HG03342 (cell line): ENCODE measurements at regions not wholly inside any gene's neighbourhood (a gene's known extent, or its start where the extent isn't known, plus 50 kb on each side); places are given as distances from the start of the nearest gene placed in this dataset.

ENCODE experiments used
- ATAC-seq: cut with Tn5 transposase; IDR thresholded peaks from one replicate; pipeline ENCODE4 v1.9.1; 2021; ENCODE audit warnings: mild to moderate bottlenecking, moderate library complexity; ENCODE audit not compliant: unreplicated experiment

DNA sequence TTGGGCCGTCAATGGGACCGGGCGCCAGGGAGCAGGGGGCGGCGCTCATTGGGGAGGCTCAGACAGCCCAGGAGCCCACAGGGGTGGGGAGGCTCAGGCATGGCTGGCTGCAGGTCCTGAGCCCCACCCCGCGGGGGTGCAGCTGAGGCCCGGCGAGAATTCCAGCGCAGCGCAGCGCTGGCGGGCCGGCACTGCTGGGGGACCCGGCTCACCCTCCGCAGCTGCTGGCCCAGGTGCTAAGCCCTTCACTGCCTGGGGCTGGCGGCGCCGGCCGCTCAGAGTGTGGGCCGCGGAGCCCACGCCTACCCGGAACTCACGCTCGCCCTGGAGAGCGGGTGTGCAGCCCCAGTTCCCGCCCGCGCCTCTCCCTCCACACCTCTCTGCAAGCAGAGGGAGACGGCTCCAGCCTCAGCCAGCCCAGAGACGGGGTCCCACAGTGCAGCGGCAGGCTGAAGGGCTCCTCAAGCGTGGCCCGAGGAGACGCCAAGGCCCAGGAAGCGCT, 1227.4 kb downstream of the PCDH17 start:
- no peak for ATAC-seq

DNA sequence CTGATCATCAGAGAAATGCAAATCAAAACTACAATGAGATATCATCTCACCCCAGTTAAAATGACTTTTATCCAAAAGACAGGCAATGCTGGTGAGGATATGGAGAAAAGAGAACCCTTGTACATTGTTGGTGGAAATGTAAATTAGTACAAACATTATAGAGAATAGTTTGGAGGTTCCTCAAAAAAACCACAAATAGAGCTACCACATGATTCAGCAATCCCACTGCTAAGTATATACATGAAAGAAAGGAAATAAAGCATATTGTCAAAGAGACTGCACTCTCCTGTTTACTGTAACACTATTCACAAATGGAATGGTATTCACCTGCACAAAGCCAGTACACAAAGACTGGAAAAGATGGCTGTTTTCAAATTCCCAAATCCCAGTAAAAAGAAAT, 1233.7 kb downstream of the PCDH17 start:
- no peak for ATAC-seq

DNA sequence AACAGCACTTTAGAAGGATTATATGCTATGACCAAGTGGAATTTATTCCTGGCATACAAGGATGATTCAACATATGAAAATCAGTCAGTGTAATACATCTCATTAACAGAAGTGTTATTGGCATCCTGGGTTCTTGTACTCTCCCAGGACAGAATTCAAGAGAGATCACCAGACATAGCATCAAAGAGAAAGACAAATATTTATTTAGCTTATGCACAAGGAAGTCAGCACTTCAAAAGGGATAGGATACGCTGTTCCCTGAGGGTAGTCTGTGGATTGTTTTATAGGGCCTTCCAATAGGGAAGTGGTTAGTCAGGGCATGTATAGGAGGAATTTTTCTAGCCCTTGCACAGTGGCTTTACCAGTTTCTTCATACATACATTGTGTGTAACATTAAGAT, 1238.0 kb downstream of the PCDH17 start:
- ATAC-seq = no peak

DNA sequence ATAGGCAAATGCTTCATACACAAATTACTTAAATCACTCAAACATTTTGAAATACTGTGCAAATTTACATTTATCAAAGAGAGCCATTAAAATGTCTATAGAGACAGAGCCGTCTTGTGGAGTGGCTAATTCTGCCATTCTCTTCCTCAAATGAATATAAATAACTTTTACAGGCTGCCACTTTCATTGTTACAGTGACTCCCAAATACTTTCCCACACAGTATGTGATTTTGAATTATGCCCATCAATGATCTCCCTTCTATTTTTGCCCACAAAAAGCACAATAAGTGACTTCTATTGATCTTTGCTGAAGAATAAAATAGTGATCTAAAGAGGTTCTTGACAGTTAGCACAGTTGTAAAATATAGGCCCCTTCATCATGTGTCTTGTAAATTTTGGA, 1244.9 kb downstream of the PCDH17 start:
- ATAC-seq = no peak

DNA sequence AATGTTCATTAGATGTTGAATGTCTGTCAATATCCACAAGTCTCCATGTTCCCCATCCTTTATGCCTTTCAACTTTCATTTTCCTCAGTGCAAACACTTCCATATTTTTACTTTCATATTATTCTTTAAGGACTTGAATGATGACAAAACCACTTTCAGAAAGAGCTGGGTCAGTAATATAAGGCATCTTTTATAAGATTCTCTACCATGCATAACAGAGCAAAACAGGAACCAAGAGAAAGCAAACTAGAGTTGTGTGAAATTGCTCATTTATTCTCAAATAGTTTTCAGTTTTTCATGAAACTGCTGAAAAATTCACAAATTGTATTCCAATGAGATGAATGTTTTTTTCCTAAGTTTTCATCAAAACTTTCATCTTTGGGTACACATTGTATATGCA, 1247.6 kb downstream of the PCDH17 start:
- ATAC-seq = no peak

DNA sequence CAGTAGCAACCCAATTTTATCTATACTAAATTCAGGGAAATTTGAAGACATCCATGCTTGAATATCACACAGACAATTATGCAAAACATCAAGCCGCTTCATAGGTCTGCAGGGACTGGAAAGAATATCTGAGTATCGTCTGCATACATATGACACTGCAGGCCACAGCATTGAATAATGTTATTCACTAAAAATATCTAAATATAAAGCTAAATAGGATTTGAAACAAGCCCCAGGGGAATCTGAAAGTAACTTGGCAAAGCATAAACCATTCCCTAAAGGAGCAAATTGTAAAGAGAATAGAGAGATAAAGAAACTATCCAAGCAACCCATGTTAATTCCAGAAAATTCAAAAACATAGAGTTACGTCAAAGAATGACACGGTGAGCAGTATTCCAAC, 1251.0 kb downstream of the PCDH17 start:
- no peak for ATAC-seq

DNA sequence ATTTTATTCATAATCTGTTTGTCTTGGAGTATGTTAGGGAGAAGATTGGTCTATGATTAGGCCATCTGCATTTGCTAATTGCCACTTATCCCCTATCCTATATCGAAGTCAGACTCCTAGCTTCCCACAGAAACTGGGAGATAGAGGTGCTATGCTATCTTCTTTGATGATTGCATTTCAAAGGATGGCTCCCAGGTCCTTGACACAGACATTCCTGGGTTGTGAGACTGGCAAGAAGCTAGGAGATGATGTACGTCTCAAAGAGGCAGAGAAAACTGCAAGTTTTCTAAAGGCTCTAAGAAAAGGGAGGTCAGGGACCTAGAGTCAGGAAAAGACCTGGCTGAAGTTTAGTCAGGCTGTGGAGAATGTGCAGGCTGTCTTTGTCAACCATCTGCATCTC, 1251.9 kb downstream of the PCDH17 start:
- ATAC-seq = no peak

DNA sequence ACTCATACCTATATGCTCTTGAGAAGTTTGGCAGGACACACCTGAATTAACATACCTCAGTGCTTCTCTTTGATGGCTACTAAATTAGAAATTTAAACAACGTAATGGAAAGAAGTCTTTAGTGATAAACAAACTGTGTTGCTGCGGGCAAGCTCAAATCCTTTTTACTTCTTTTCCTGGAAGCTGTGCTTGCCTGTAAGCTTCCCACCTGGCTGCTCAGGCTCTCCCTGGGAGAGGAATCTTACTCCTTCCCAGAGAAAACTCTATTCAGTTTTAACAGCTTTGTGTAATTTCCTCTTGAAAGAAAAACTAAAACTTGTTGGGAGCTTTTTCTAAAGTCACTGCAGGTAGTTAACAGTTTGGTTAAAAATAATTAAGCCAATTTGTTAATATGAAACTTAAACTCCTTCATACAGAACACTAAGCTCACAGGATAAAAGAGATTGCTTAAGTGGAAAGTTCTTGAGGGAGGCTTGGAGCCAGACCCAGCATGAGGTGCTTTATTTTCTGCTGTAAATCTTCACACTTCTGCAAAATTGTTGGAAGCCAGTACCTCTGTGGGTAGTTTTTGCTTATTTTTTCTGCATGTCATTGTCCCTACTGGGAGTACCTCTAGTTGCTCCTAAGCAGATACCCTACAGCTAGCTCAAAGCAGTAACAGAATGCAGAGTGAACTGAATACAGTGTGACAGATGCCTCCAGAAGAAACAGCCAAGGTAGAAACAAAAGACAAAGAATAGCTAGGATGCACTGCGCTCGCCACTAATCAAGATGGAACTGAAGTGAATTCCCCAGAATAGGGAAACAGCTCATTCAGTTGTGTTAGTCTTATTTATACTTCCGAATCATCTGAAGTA, 1253.0 kb downstream of the PCDH17 start:
- ATAC-seq = no peak

DNA sequence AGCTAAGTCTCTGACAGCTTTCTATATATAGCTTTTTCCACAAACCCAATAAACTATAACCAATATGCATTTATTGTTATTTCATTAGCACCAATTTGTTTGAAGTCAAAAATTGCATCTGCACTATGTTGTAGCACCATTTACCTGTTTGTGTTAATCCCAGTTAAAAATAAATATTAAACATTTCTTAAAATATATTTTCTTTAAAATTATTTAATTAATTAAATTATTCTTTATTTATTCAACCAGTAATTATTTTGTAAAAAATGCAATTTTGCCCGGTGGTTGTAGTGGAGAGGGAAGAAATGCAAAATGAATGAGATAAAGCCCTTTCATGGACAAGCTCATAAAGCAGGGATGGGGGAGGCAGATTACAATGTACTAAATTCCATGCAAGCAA, 1257.9 kb downstream of the PCDH17 start:
- no peak for ATAC-seq

DNA sequence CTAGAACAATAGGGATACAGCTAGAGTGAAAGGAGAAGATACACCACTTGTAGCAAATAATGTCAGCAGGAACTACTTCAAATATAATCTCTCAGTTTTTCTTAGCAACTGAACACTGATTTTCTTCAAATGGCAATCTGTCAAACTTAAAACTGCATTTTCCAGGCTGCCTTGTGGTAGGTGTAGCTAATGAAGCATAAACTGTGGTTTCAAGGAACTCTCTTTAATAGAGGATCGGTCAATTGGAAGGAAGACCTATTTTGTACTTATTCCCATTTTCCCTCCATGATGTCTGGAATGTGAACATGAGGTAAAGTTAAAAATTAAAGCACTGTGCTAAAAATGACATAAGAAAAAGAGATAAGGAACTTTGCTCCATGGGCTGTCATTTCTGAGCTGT, 1261.9 kb downstream of the PCDH17 start:
- ATAC-seq = no peak

DNA sequence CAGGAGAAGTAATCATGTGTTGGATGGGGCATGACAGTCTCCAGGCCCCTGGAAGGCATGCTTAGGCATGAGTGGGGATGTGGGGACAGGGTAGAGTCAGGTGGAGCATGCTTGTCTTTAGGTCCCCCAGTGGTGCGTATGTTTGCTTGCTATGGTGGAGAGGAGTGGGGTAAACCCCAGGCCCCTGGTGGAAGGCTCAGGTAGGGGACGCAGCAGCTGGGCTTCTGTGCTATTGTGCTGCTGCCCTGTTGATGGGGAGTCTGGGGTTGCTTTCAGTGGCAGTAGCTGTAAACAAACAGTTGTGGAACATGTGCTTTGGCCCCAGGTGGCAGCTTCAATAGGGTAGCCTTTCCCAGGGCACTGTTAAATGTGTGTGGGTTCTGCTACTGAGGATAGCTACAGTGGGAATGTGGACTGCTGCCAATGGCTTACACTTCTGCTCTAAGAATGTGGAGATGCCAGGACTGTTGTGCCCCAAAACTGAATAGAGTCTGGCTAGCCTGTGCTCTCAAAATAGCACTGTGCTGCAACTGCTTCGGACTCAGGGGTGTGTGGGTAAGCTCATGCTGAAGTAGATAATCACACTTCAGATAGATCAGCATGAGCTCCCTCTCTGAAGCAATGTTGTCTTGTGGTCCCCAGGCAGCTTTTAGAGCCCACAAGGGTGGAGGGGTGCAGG, 1257.3 kb downstream of the DIAPH3 start:
- no peak for ATAC-seq

DNA sequence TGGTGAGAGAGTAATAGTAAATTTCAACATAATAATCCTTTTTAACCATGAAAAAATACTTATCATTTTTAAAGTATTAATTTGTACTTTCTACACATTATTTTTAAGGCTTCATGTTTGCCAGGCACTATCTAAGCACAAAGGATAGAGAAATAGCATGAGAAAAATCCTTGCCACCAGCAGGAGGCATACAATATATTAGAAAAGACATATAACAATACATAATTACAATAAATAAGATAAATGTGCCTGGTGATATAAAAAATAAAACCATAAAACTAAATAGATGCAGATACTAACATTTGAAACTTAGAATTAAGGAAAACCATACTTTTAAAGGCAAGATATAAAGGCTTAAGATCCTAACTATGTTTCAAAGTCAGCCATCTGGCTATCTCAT, 1256.4 kb downstream of the DIAPH3 start:
- no peak for ATAC-seq

DNA sequence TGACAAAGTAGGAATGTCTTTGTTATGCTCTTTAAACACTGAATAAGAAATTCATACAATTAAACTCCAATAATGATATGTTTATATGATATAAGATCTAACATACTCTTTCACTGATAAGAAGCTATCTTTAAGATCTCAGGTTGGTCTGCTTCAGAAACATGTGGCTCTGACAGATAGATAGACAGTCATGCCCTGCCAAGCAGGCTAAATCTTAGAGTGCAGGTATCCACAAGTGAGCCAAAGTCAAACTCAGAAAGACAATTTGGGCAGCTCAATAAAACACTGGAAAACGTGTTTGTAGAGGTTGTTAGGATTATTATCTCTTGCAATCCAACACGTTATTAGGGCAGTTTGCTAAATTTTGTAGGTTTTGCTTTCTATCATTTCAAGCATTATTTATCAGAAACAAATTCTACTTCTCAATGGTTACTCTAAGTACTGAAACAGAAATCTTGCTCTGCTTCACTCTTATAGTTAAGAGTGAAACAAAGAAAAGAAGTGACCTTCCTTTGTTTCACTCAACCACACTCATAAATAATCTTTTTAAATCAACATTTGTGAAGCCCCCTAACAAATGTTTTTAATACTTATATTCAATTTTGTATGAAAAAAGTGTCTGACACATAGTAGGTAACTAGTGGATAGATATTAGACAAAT, 1255.6 kb downstream of the DIAPH3 start:
- ATAC-seq = peak; percentile 50

DNA sequence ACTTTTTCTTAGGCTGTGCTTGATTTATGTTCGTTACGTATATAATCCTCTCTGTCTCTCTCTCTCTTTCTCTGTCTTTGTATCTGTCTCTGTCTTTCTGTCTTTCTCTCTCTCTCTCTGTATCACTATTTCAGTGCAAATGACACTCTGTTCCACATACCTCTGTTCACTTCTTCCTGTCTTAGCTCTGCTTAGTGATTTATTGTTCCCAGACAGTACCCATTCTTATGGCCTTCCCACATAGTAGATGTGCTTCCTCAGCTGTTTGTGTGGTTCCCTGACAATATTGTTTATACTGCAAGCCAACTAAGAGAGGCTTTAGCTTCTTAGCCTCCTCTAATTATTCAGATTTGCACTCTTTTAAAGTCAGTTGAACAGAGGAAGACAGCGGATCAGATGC, 1244.2 kb downstream of the DIAPH3 start:
- ATAC-seq = no peak

DNA sequence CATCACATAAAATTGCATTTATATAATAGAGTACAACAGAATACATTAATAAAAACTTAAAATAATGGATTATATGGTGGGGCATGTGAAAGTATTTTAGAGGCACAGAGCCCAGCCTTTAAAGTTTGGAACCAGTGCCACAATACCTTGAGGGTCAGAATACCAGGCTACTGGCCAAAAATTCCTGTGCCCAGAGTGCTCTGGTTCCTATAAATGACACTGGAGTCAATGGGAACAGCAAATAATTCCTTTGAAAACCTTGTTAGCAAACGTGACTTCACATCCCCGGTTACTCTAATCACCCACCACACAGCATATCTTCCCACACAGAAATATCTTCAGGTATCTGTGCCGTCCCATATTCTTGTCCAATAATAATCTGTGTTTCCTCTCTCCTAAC, 1242.6 kb downstream of the DIAPH3 start:
- no peak for ATAC-seq

DNA sequence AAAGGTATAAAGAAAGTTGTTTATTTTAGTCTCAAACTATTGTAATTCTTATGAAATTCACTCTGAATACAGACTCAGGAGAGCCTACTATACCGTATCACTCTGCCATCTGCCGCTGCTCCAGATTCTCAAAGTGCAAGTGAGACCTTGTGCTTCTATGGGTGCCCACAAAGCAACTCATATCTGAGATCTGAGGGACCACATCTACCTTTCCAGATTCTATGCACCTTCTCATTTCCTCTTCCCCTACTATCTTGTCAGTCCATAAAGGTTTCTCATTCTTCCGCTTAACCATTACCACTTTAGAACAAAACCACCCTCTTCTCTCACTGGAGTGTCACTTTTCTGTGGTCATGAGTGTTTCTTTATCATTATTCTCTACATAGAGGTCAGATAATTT, 1236.9 kb downstream of the DIAPH3 start:
- no peak for ATAC-seq

DNA sequence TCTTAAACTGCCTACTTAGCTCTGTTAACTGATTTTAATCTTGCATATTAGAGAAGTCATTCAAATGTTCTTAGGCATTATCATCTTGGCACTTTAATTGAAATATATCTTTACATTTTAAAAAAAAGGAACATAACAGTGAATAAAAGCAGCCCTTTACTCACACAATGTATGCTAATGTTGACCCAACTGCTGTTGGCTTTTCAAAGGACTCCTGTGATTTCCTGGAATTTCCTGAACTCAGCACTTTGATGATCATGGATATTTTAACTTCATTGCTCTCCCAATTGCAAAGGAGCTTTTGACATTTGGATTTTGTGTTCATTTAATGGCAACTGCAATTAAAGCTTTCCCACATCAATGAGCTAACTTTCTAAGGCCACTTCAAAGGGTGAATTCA, 1230.3 kb downstream of the DIAPH3 start:
- ATAC-seq = no peak

DNA sequence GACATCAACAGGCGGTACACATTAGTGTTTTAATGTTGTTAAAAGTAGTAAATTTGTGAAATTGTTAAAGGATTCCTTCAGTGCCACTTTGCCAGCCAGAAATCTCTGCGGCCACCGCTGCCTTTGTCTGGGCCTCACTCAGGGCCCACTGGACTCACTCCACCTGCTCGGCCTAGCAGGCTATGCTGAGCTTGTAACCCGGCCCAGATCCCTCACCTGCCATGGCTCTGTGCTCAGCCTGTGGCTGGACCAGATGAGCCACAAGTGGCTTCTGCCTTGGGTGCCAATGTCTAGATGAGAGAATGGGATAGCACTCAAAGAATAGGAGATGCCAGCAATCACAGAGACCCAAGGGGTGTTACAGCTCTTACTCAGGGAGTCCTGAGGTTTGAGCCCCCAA, 1228.0 kb downstream of the DIAPH3 start:
- ATAC-seq = no peak

DNA sequence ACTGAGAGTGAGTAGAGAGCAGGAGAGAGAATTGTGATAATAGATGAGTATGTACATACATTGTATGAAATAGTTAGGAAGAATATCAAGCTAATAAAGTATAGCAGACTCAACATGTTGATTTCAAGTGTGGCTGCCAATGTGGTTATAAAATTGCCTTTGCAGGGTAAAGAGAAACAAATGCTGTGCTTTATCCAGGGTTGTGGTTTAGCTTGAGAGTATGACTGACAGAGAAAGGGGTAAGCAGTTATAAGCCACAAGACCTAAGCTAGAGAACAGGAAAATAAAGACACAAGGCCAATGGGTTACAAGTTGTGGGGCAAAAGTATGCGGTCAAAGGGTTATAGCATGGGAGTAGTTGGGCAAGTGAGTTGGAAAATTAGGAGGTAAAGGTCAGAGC, 1217.5 kb downstream of the DIAPH3 start:
- no peak for ATAC-seq

DNA sequence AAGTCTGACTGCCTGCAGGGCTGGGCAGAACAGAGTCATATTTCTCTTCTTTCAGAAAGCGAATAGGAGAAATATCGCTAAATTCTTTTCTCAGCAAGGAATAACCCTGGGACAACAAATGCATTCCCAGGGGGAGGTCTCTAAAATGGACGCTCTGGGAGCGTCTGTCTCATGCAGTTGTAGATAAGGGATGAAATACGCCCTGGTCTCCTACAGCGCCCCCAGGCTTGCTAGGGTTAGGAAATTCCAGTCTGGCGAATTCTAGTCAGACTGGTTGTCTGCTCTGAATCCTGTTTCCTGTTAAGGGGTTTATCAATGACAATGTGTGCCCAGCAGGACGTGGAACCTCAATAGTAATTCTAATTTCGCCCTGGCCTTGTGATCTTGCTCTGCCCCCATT, 1214.1 kb downstream of the DIAPH3 start:
- ATAC-seq = no peak

DNA sequence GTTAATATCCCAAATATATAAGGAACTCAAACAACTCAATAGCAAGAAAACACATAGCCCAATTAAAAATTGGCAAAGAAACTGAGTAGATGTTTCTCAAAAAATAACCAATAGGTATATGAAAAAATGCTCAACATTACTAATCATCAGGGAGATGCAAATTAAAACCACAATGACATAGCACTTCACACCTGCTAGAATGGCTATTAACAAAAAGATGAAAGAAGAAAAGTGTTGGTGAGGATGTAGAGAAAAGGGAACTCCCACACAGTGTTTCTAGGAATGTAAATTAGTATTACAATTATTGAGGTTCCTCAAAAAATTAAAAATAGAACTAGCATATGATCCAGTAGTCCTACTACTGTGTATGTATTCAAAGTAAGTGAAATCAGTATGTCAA, 1212.8 kb downstream of the DIAPH3 start:
- ATAC-seq = no peak

DNA sequence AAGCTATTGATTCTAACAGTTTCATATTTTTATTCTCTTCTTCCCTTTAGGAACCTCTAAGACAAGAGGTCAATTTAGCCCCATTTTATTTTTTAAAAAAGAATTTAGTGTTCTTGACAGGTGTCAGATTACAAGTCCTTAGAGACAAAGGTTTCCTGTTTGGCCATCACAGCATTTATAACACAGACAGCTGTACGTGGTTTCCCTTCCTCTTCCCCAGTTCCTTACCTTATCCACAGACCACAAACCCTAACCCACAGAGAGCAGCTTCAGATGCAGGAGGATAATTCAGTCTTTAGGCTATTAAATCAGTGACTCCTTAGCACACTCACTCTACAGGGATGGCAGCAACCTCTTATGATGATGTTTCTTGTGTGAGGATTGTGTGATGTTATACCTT, 1210.1 kb downstream of the DIAPH3 start:
- ATAC-seq = peak; percentile 87
